CD4-positive, alpha-beta T cell treated with Interleukin-4 for 1 hour (primary cell): ENCODE measurements at regions not wholly inside any gene's neighbourhood (a gene's known extent, or its start where the extent isn't known, plus 50 kb on each side); places are given as distances from the start of the nearest gene placed in this dataset.

Source experiments
- DNase-seq, 2 donors: peaks; one replicate each; pipeline ENCODE4 v3.0.0-alpha.2; 2020 to 2022

DNA sequence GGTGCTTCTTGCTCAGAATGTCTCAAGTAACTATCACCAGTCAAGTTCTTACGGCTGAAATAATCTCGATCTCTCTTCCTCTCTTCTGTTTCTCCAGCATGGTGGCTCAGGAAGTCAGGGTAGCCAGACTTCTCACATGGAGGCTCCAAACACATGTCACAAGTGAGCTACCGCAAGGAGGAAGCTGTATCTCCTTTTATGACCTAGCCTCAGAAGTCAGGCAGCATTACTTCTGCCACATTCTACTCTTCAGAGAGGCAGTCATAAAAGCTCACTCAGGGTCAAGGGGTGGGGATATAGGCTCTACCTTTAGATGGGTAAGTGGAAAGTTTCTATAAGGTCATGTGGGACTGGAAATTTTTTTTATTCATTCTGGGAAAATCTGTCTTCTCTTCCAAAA lies 86.6 kb upstream of the NEO1 start:
- DNase-seq: no peak

DNA sequence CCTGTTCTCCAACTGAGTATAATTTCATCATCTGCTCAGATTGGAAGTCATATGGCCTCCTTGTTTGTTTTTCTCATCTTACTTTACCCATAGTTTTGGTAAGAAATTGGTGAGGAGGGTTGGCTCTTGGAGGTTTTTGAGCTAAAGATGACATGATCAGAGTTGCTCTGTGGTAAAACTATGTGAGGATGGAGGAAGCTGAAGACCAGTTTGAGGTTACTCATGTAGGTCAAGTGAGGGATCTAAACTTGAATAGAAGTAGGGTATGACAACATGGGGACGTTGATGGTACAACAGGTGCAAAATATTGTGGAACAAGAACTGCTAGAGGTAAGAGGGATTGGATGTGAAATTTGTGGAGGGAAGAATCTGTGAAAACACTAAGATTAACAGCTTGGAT lies 87.7 kb upstream of the NEO1 start:
- no peak for DNase-seq

DNA sequence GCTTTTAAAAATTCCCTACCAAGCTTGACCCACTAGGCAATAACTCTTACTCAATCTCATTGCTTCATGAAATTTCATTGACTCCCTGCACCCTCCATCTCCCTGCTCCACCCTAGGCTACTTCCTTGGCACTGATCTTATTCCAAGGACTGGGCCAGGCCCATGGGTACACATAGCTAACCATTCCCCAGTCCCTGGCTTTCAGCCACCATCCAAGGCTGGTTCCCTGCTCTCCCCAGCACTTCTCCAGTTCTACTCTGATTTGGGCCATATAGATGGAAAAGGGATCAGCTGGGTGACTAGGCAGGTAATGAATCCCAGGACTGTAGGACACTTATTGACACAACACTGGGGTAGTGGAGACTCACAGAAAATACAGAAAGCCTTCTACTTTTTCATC lies 88.1 kb upstream of the NEO1 start:
- DNase-seq: no peak

DNA sequence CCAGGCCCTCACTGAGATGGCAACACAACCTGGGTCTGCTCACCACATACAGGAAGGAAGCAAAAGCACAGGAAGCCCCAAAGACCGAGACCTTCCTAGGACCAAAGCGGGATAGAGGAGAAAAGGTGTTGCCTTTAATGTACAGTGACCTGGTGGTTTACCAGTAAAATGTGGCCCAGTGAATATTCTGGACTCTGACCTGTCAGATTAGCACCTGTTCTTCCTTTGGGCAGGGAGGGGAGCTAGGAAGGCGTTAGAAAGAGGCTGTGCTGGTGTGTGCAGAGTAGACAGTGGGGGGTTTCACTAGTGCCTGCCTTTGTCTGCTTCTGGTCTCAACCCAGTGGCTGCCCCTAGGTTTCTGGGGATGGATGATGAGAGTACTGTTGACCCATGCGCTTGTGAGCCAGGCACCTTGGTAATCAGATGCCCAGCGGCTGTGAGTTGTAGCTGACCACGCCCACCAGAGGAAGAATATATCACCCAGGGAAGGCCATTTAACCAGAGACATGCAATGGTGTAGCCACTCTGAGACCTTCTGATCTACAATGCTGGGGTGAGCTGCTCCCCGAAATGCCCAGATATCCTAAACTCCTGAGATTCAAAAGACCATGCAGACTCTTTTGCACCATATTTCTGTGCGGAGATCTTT lies 90.1 kb upstream of the NEO1 start:
- no peak for DNase-seq

DNA sequence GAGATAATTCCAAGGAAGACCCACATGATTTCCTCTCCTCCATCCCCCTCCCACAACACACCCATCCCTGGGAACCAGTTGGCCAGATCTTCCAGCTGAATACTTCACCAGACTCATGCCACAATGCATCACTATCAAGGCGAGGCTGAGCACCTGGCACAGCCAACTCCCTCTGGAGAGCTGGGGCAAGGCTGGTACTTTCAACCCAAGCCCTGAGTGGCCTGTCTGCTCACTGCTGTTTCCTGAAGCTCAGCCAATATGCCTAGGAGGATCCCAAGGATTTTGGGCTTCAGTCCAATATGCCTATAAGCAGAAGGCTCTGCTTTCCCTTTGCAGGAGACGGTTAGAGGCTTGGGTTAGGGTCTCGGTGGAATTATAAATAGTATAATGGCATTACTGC lies 90.9 kb upstream of the NEO1 start:
- DNase-seq: no peak

DNA sequence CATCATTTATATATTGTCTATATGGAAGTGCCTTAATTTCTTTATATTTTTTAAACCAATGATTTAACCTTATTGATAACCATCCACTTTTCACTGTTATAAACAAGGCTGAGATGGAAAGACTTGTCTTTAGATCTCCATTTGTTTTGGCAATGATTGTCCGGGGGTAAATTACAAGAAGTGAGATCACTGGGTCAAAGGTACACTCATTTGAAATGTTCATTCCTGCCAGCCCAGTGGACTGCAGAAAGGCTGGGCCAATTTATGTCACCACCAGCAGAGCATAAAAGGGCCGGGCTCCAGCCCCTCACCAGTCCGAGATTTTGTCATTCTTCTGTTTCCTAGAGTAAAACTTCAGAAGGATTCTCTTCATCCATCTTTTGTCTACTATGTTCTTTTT lies 93.6 kb upstream of the NEO1 start:
- no peak for DNase-seq

DNA sequence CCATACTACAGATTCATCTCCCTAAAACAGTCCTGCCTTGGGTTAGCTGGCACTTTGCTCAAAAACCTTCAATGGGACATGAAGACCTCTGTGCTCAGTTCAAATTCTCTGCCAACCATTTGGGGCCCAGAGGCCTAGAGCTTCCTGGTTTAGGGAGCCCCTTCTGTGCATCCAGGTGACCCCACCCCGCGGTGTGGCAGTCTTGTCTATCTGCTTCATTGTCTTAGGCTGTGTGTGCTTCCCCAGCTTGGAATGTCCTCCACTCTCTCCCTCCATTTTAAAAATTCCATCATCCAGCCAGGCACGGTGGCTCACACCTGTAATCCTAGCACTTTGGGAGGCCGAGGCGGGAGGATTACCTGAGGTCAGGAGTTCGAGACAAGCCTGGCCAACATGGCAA lies 99.0 kb upstream of the NEO1 start:
- DNase-seq: no peak

DNA sequence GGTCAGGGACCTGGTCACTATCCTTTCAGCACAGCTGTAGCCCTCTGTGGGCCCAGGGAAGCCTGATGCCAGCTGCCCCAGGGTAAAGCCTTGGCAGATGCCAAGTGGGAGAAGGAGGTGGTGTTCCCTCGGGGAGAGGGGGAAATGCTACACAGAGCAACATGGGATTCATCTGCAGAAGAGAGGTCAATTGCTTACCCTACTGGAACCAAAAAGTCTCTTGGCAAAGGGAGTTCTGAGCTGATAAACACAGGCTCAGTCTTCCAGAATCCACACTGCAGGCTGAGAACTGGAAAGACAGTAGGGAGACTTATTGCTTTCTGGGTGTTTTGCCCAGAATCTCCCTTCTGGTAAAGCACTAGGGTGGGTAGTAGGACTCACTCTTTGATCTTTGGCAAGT lies 100.1 kb upstream of the NEO1 start:
- DNase-seq: no peak

DNA sequence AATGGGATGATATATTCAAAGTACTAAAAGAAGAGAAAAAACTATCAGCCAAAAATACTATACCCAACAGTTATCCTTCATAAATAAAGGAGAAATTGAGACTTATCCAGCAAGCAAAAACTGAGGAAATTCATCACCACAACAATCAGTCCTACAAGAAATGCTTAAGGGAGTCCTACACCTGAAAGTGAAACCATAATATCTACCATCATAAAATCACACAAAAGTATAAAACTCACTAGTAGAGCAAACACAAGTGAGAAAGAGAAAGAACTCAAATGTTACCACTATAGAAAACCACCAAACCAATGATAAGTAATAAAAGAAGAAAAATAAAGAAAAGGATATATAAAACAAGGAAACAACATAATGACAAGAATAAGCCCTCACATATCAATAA lies 103.6 kb upstream of the NEO1 start:
- no peak for DNase-seq

DNA sequence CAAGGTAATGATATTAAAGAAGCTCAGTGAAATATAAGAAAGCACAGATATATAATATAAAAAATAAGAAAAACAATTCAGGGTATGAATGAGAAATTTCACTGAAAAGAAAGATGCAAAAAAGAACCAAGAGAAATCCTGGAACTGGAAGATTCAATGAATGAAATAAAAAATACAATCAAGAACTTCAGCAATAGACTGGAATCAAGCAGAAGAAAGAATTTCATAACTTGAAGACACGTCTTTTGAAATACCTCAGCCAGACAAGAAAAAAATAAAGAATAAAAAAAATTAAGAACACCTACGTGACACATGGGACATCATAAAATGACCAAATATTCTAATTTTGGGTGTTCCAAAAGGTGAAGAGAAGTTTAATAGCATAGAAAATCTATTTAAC lies 104.6 kb upstream of the NEO1 start:
- DNase-seq: no peak

DNA sequence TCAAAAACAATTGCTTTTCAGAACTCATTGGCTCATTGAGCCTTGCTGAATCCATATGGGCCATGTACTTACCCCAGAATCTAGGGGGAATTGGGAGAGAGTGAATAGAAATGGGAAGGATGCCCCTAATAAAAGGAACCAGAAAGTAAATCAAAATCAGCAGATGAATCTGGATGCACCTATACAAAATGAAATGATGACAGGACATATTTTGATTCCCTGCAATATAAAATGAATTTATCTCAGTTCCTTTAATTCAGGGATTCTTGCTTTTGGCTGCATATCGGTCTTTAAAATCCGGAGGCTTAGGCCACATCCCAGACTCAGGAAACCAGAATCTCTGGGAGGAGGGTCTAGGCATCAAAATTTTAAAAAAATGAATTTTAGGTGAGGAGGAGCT lies 107.7 kb upstream of the NEO1 start:
- no peak for DNase-seq

DNA sequence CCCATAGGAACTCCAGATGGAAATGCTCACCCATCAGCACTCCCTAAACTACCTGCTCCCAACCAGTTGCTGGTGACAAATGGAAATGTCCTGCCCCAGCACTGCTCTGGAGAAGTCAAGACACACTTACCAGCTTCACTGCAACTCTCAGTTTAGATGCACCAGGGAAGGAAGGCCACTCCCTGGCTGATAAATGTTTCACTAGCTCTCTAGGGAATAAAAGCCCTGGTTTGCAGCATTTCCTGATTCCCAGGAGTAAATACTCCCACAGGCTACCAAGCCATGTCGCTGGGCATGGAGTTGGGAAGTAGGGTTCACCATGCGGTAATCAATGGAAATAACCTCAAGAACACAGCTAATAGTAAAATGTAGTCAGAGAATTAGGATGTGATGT lies 112.0 kb upstream of the NEO1 start:
- DNase-seq: no peak

DNA sequence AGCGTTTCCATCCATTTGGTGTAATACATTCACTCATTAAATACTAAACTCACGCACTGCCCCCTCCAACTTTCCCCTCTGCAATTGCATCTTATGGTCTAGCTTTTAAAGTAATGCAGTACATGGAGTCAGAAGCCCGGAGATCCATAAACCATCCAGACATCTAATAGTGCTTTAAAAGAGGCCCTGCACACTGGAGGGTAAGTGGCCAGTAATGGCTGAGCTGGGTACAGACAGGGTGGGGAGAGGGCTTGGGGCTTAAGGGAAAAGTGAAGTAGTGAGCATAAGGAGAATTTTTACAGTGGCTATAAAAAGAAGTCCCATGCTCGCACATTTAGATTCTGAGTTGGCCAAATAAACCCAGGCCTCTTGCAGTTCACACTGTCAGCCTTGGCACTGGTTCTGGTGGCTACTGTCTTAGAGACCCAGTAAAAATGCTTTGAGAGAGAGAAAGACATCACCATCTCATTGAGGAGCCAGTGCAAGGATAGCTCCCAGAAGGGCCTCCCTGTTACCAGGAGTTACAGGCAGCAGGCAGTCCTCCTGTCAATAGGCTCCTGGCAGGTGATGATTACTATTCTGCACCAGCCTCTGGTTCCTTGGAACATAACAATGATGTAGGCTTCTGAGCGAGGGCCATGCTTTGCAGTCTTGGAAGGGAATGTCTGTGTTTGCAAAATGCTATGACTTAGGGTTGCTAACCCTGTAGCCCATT lies 112.6 kb upstream of the NEO1 start:
- no peak for DNase-seq

DNA sequence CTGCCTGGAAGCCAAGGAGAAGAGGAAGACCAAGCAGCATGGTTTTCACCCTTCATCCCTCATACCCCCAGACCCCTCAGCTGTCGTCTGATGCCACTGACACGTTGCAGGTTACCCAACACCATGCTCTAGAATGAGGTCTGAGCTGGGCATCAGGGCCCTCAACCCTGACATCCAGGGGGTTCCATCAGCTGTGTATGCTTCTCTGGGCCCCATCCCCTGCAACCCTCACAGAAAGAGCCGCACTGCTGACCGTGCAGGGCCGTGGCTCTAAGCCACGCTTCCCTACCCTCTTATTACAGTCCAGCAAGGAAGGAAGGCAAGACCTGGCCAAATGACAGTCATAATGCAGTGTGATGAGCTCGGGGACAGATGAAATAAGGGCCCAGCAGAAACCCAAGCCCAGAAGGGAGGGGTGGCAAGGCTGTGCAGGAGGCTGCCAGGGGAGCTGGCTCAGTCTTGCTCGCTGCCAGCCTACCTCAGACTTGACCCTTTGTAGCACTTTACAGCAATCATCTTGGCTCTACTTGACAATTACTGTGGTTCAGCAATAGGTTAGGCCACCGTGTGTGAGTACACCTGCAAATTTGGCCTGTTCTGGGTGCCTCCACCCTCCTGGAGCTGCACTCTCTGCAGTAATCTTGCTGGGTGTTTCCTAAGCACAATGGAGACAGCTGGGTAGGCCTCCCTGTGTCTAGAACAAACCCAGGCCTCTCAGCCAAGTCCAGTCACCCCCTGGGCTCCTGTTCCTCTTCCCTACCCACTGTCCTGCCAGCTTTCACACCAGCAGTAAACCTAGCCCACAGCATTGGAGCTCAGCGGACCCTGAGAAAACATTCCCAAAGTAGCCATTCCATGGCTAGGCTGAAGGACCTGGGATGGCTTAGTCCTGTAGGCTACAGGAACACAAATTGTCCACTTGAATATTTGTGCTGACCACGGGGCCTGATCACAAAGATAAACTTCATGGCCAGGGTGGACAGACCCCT lies 115.3 kb upstream of the NEO1 start:
- no peak for DNase-seq

DNA sequence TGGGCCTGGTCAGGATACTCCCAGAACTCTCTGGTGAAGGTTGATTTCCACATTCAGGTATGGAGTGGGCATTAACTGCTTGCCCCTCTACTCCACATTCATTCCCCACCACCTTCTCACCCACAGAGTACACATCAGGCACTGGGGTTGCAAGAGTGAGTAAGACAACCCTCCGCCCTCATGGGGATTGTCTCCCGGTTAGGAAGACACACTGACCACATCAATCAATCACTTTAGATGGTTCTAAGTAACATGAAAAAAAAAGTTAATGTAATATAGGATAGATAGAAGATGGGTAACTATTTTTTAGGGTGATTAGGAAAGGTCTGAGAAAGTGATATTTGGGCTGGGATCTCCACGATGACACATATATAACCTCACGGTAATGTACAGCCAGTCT lies 116.0 kb upstream of the NEO1 start:
- DNase-seq: no peak

DNA sequence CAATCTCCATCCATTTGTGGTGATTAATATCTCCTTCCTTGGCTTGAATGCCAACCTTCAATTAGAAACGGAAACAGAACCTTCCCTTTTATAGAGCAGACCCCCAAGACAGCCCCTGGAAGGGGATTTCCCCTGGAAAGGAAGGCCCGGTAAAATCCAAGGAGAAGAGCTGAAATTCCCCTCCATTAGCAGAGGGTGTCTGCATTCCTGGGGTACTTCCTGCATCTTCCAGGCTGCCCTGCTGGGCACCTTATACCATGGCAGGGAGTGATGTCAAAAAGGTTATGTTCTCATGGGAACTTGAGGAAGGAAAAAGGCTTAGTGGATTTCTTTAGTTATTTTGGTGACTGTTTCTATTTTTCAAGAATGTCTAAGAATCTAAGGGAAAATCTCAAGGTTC lies 116.7 kb upstream of the NEO1 start:
- DNase-seq: no peak

DNA sequence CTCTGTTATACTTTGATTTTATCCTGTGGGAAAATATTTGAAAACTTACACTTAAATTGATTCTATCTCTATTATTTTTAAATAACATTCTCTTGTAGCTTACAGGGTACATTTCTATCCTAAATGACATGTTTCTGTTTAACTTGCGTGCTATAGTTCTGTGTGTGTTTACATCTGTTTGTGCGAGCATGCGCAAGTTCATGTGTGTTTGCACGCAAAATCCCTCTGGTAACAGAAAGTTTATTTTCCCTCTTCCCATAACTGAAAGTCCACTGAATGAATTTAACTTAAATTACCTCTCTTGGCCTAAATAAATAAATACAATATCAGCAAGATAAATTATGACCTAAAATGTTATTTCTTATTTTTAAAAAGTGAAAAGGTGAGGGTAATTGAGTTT lies 117.3 kb upstream of the NEO1 start:
- DNase-seq: no peak

DNA sequence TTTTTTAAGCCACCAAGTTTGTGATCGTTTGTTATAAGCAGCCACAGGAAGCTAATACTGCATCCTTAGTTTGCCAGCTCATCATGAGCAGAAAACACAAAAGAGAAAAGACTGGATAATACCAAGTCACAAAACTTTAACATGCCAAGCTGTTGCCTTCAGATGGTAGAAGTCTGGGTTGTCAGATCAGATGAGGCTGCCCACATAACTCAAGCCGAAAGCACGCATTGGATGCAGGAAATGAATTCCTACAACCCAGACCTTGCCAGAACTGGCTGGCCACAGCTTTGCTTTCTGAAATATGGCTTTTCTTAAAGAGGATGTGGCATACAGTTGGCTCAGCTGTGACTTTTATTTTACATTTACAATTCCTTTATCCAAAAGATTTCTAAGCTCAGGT lies 118.3 kb upstream of the NEO1 start:
- DNase-seq: no peak

DNA sequence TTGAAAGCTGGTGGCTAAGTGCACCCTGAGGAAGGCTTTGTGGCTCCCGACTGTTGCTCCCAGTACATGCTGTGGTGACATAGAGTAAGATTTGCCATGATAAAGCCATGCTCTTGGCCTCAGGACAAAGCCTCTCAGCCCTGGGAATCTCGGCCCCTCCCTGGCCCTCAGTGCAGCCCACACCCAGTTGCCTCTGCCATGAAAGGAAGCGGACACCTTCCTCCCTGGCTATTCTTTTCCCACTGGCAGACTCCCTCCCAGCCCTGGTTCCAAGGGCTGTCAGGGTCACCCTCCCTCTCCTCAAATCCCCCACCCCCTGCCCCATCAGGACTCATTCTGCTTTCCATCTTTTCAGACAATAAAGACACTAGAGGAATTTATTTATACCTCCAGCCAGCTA lies 119.8 kb upstream of the NEO1 start:
- DNase-seq: no peak

DNA sequence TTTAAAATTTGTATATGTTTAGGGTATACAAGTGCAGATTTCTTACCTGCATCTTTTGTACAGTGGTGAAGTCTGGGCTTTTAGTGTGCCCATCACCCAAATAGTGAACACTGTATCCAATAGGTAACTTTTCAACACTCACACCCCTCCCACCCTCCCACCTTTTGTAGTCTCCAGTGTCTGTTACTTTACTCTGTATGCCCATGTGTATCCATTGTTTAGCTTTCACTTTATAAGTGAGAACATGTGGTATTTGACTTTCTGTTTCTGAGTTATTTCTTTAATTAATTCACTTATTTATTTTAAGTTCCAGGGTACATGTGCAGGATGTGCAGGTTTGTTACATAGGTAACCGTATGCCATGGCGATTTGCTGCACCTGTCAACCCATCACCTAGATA lies 124.8 kb upstream of the NEO1 start:
- no peak for DNase-seq

DNA sequence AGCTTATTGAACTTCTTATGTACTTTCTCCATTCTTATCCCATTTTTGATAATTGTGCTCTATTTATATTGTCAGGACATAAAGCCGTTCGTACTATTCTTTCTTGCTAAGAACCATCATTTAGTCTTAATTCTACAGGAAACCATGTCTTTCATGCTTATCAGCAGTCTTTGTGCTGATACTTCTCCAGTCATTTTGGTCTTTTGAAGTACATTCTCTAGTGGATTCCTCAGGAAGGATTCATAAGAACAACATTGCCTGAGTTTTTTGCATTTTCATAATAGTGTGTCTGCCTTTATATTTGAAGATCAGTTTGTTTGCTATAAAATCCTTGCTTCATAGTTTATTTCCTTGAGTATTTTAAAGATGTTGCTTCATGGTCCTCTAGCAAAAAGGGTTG lies 126.6 kb upstream of the NEO1 start:
- no peak for DNase-seq

DNA sequence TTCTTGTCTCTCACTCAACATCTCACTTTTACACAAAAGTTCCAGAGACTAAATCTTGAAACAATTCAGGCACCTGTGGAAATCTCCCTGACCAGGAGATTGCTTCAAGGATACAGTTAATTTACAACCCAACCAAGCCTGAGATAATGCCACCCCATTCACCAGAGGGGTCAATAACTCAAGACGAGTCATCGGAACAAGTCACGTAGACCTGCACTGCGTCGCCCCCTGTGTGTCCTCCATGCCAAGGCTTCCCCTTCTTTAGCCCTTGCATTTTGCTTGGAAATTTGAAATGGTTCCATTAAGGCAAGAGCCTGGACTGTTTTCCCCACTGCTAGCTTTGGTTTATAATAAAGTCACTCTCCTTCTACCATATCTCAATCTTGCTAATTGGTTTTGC lies 129.0 kb upstream of the NEO1 start:
- no peak for DNase-seq

DNA sequence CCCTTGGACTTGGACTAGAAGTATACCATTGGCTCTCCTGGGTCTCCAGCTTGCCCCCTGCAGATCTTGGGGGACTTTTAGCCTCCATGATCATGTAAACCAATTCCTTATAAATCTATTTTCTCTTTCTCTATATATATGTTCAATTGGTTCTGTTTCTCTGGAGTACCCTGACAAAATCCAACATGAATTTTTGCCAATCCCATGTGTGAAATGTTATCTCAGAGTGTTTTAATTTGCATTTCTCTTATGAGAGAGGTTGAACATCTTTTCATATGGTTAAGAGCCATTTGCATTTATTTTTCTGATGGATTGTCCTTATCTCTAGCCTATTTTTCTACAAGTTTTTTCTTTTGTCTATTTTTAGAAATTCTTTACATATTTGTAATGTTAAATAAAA lies 131.7 kb upstream of the NEO1 start:
- no peak for DNase-seq

DNA sequence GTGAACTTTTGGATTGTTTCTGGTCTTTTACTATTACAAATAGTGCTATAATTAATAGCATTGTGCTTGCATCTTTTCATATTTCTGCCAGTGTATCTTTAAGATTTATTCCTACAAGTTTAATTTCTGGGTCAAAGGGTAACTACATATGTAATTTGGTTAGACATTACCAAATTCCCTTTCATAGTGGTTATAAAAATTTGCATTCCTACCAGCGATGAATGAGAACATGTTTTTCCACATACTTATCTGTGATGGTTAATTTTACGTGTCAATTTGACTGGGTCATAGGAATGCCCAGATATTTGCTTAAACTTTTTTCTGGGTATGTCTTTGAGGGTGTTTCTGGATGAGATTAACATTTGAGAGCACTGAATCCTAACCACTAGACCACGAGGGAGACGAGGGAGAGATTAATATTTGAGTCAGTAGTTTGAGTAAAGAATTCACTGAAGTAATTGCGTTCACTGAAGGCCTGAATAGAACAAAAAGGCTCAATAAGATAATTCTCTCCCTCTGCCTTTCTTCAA lies 132.3 kb upstream of the NEO1 start:
- DNase-seq: no peak
